Right lobe of liver (tissue), 6 donors: ENCODE measurements at regions not wholly inside any gene's neighbourhood (a gene's known extent, or its start where the extent isn't known, plus 50 kb on each side); places are given as distances from the start of the nearest gene placed in this dataset.

Source experiments
- ATAC-seq, 4 donors: fragments of 200-7000 bp; cut with Tn5 transposase; one replicate each; pipeline ENCODE4 v1.9.1; 2020; ENCODE audit warnings: mild to moderate bottlenecking in 4 of 4, moderate library complexity in 4 of 4
- DNase-seq, 3 donors: peaks; one replicate each; pipeline ENCODE4 v3.0.0-alpha.2; 2020
- H3K27ac ChIP-seq, 3 donors: fragments of 200-600 bp; one replicate each; pipeline ENCODE4 v1.8.0; 2022
- H3K27me3 ChIP-seq, 2 donors: fragments of 200-600 bp; one replicate each; pipeline ENCODE4 v1.8.0; 2022
- H3K36me3 ChIP-seq, 4 donors: fragments of 200-600 bp; sonication (generic) in 1 of 4; one replicate each; pipeline versions ENCODE4 v1.5.1 to v1.8.0; 2017 to 2022; ENCODE audit warnings: control low read depth in 1 of 4
- H3K4me1 ChIP-seq, 4 donors: fragments of 200-600 bp; sonication (generic) in 1 of 4; one replicate each; pipeline versions ENCODE4 v1.5.1 to v1.8.0; 2017 to 2022; ENCODE audit warnings: control low read depth in 1 of 4
- H3K4me3 ChIP-seq, 3 donors: fragments of 200-600 bp; one replicate each; pipeline ENCODE4 v1.8.0; 2022
- H3K9me3 ChIP-seq, 4 donors: fragments of 200-600 bp; sonication (generic) in 1 of 4; one replicate each; pipeline versions ENCODE4 v1.5.1 to v1.8.0; 2017 to 2022; ENCODE audit warnings: control low read depth in 1 of 4
- POLR2A ChIP-seq: fragments of 450-650 bp; IDR thresholded peaks from one replicate; pipeline ENCODE4 v1.6.1; 2017; ENCODE audit warnings: antibody characterized with exemption, mild to moderate bottlenecking
- WGBS: methylation state at CpG from one replicate; pipeline ENCODE4 v1.1.6; 2018; ENCODE audit warnings: low coverage, low lambda C conversion rate; ENCODE audit not compliant: insufficient coverage; ENCODE audit errors: missing lambda C conversion rate; 5-methylcytosine and 5-hydroxymethylcytosine counted together
- intact Hi-C, 2 donors: fragments of 100-400 bp; cut with DNase I; formaldehyde crosslinking; loops; one replicate each; pipeline versions ENCODE4 v1.11.2 to v1.14.1; 2022
- TF ChIP-seq, protein P1 (sequence below), 4 donors: fragments of 200-600 bp in 3 of 4; fragments of 450-650 bp in 1 of 4; IDR thresholded peaks; one replicate each; pipeline versions ENCODE4 v1.5.1 to v1.8.0; 2016 to 2022; ENCODE audit warnings: antibody characterized with exemption in 4 of 4, mild to moderate bottlenecking in 2 of 4
- donor health status: DM: no; HTN: yes; CAD: no.
- donor health status: DM: no; HTN: no; CAD: no.
- donor health status: DM: no; HTN: no; CAD: no.
- donor health status: DM: no; HTN: yes; CAD: no.
- donor health status: DM: no; HTN: yes; CAD: no.

DNA sequence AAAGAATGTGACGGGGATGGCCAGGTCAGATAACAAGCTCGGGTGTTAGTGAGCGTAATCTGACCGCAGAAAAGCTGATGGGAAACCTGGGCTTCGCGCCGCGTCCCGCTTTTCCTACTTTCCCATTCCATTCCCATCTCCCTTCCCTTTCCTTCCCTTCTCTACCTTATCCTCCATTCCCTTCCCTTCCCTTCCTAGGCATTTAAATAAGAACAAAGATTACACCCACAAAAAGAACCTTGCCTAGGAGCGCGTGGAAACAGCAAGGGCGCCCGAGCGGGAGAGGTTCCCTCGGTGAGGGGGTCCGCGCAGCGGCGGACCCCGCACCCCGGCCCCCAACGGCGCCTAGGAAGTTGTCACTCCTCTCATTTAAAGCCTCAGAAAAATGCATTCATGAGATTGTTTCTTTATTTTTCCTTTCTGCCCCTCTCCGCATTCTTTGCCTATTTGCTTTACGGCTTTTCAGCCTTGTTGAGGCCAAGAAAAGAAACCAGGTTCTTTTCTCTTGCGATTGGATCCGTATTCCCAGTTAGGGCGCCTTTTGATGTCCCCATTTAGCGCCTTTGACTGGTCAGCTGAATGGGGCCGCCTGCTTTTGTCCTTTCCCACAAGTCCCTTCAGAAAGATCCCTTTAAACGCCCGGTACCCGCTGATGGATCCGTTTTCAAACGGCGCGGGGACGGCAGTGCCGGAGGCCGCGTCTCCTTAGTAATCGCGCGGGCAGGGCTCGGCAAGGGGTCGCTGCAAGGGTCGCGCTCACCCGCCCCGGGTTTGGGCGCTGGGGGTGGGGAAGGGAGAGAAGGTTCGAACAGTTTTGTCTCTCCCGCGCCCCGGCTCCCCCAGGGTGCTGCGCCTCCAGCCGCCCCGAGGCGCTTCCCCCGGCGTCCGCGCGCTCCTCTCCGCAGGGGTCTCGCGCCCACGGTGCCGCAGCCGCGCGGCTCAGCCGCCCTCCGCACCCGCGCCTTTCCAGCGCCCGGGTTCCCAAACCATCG, 54.1 kb upstream of the TMEM33 start:
- 8% methylated on average over 27 of the region's 79 CpGs for WGBS
- H3K27ac ChIP-seq, result no peak overlapping the region
- TF ChIP-seq POLR2A, result no peak
- TF ChIP-seq, protein P1, sequence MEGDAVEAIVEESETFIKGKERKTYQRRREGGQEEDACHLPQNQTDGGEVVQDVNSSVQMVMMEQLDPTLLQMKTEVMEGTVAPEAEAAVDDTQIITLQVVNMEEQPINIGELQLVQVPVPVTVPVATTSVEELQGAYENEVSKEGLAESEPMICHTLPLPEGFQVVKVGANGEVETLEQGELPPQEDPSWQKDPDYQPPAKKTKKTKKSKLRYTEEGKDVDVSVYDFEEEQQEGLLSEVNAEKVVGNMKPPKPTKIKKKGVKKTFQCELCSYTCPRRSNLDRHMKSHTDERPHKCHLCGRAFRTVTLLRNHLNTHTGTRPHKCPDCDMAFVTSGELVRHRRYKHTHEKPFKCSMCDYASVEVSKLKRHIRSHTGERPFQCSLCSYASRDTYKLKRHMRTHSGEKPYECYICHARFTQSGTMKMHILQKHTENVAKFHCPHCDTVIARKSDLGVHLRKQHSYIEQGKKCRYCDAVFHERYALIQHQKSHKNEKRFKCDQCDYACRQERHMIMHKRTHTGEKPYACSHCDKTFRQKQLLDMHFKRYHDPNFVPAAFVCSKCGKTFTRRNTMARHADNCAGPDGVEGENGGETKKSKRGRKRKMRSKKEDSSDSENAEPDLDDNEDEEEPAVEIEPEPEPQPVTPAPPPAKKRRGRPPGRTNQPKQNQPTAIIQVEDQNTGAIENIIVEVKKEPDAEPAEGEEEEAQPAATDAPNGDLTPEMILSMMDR (IDR thresholded peaks at IDR 0.05), result no peak
- ATAC-seq (peak in 2 of 4 donors; percentile 6 to 19), DNase-seq (no peak)
- no peaks in the 10 kb centered on the region for H3K36me3 ChIP-seq
- no peaks in the 10 kb centered on the region for H3K9me3 ChIP-seq
- peak overlapping the region; percentile 34 to 49 (median 43) for H3K4me3 ChIP-seq
- peaks cover 0 to 47% (median 13%) of the 10 kb centered on the region in 4 donors for H3K4me1 ChIP-seq
- H3K27me3 ChIP-seq, result no peaks in the 10 kb centered on the region
- intact Hi-C loops, result loop anchor here in 1 of 2 donors (10.0 kb wide), 1 partner anchor 186 kb away; no protein-coding TSS in a partner anchor

DNA sequence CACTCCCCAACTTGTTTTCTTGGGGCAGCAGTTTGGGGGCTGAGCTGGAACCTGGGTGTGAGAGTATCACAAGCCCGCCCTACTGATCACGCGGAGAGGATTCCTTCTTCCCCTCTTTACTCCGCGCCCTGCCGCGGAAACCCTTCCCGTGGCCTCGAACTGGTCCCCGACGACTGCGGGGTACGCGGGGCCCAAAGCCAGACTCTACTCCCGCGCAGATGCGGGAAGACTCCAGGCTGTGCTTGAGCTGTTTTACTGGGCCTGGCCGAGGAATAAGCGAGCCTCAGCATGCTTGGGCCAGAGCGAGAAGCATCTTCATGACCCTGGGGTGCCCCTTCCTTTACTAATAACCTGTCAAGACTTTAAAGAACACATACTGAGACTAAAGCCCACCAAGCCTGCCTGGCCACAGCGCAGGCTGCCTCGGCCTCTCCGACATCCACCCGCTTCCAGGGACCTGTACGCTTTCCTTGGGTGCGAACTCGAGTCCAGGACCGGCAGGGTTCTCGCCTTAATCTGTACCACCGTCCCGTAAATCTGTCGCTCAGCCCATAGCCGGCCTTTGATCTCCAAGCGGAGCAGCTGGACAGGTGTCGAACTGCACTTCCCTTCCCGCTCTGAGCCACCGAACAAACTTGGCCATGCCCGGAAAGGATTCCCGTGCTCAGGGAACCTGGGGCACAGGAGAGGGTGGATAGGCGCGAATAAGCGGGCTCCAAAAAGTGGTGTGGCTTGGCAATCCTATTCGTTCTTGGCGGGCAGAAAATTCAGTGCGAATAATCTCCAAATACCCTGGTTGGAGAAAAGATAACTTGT, 55.0 kb upstream of the TMEM33 start:
- no peaks in the 10 kb centered on the region for H3K27me3 ChIP-seq
- peak in 3 of 4 donors; percentile 32 to 55 (median 52) for ATAC-seq

DNA sequence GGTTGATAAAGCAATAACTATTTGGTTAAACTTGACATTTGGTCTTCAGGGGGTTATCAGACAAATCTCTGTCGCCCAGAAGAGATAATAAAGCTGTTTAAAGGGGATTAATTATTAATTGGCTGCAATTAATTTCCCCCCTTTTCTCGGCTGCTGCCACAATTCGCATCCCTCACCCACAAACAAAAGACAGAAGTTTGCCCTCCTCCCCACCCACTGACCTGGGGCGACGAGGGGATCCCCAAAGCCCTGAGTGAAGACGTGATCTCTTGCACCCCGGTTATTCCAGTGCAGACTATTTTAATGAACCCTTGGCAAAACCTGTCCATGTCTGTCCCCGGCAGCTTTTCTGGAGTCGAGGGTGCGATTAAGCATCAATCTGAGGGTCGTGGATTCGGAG, 55.7 kb upstream of the TMEM33 start:
- no peaks in the 10 kb centered on the region for H3K36me3 ChIP-seq
- intact Hi-C loops, result no loop called here
- no peaks in the 10 kb centered on the region for H3K27me3 ChIP-seq
- peaks cover 0 to 46% (median 12%) of the 10 kb centered on the region in 4 donors for H3K4me1 ChIP-seq
- DNase-seq (no peak), ATAC-seq (no peak)
- no peak overlapping the region for H3K27ac ChIP-seq
- TF ChIP-seq, protein P1 (IDR thresholded peaks at IDR 0.05), result no peak
- no peak for TF ChIP-seq POLR2A
- no peak overlapping the region for H3K4me3 ChIP-seq
- WGBS, result 18% methylated on average over 10 of the region's 12 CpGs
- H3K9me3 ChIP-seq, result no peaks in the 10 kb centered on the region

More for the DNA sequence above, 55.0 kb upstream of the TMEM33 start:
- no peak overlapping the region for H3K27ac ChIP-seq
- DNase-seq, result peak in 1 of 3 donors; percentile 34
- no peaks in the 10 kb centered on the region for H3K9me3 ChIP-seq
- H3K4me1 ChIP-seq, result peaks cover 0 to 47% (median 13%) of the 10 kb centered on the region in 4 donors
- 14% methylated on average over 33 of the region's 45 CpGs for WGBS
- H3K36me3 ChIP-seq, result no peaks in the 10 kb centered on the region
- intact Hi-C loops, result loop anchor here in 1 of 2 donors (10.0 kb wide), 1 partner anchor 185 kb away; no protein-coding TSS in a partner anchor
- TF ChIP-seq, protein P1 (IDR thresholded peaks at IDR 0.05), result no peak
- TF ChIP-seq POLR2A, result no peak
- H3K4me3 ChIP-seq, result peak overlapping the region in 1 of 3 donors; percentile 43

DNA sequence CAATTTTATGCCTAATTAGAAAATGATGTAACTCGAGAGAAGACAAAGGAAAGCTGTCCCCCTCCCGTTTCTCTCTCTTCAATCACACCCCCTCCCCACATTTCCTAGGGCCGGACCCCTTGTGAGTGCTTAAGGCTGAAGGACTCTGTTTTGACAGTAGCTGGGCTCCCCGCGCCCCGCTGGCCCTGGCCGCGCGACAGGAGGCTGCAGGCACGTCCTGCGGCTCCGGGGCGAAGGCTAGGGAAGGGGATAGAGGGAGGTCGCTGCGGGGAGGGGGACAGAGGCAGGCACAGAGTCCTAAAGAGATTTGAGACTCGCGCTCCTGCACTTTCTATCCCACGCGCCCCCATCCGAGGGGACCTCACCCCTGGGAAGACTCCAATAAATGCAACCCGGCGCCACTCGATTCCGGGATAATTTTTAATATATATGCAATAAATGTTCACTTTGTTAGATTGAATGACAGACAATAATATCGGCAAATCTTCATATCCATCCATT, 56.2 kb upstream of the TMEM33 start:
- Histone ChIP-seq H3K36me3 (no peaks in the 10 kb centered on the region), H3K4me1 (peaks cover 0 to 41% (median 10%) of the 10 kb centered on the region in 4 donors), H3K27me3 (no peaks in the 10 kb centered on the region), H3K27ac (no peak overlapping the region), H3K4me3 (no peak overlapping the region), H3K9me3 (no peaks in the 10 kb centered on the region)
- 19% methylated on average over 9 of the region's 25 CpGs for WGBS
- intact Hi-C loops, result no loop called here
- DNase-seq, result no peak
- TF ChIP-seq POLR2A, result no peak
- TF ChIP-seq, protein P1 (IDR thresholded peaks at IDR 0.05), result no peak
- no peak for ATAC-seq
